Daoy (cell line): ENCODE measurements at regions not wholly inside any gene's neighbourhood (a gene's known extent, or its start where the extent isn't known, plus 50 kb on each side); places are given as distances from the start of the nearest gene placed in this dataset.
A peak's percentile ranks its signal among the peaks of the same experiment; 100 is the strongest.

Experiments used
- DNase-seq: peaks from one replicate; pipeline ENCODE4 v3.0.0-alpha.2; 2015; ENCODE audit warnings: low read depth

GRCh38 chr2:144948205-144948855, 428.4 kb upstream of the ZEB2 start:
- DNase-seq, result no peak

DNA sequence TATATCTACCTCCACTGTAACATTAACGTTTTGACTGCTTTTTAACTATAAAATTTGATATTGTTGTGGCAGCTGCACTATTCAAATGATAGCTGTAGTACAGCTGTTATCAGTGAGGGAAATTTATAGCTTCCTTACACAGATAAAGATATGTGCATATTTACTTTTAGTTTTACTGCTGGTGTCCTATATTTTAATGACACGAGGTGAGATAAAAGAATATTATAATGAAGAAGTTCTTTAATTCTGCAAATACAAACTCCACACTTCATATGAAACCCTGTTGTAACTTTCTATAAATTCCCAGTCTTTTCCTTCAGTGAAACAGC, 427.8 kb upstream of the ZEB2 start:
- DNase-seq, result no peak

DNA sequence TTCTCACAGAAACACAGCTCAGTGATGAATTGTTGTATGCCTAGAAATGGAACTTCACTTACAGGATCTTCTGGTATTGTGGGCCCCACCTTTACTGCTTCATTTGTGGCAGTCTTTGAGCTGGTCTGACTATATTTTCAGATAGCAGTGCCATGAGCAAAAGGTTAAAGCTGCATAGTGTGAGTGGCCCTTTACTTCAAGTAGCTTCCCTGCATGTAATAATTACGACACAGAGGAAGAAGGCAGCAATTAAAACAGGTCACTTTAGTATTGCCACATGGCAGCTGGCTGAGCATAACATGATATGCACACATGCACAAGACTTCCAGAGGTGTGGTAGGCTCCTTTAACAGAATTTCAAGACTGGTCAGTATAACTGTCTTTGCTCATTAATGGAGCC, 426.3 kb upstream of the ZEB2 start:
- DNase-seq, result no peak

DNA sequence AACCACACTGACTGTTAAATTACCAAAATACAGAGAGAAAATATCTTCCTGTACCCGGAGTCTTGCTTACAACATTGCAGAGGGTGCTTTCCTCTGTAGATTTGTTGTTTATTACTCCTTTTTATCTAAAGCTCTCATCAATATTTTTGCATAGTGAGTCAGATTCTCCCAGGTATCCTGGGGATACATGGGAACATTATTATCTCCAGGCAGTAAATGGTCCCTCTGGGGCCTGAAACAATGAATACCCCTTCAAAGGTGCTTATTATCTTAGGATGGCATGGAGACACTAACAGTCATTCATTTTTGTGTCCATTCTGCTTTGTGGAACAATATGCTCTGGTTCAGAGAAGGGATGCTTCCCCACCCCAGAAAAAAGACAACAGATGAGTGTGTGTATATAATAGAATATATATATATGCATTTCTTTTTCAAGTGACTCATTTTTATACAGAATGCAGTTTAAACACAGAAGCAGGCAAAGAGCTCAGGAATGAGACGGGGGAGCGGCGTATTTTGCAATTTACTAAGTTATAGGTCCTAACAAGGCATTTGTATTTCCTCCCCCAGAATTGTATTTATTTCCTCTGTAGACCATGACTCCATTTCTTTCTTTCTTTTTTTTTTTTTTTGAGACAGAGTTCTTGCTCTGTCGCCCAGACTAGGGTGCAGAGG, 424.8 kb upstream of the ZEB2 start:
- no peak for DNase-seq

DNA sequence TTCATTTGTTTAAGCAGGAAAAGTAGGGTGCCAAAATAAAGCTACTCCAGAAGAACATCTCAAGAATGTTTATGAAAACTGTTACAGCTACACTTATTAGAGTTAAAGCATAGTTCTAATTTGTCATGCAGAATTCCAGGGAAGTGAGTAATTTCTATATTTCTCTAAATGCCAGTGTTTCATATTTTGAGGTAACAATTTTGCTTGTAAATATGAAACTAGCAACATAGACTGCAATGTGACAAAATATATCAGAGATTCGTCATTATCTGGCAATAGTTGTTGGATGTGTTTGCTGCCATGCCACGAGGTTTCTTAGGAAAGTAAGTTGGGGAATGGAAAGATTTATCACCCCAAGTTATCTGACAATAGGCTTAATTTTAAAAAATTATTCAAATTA, 424.1 kb upstream of the ZEB2 start:
- DNase-seq, result no peak

DNA sequence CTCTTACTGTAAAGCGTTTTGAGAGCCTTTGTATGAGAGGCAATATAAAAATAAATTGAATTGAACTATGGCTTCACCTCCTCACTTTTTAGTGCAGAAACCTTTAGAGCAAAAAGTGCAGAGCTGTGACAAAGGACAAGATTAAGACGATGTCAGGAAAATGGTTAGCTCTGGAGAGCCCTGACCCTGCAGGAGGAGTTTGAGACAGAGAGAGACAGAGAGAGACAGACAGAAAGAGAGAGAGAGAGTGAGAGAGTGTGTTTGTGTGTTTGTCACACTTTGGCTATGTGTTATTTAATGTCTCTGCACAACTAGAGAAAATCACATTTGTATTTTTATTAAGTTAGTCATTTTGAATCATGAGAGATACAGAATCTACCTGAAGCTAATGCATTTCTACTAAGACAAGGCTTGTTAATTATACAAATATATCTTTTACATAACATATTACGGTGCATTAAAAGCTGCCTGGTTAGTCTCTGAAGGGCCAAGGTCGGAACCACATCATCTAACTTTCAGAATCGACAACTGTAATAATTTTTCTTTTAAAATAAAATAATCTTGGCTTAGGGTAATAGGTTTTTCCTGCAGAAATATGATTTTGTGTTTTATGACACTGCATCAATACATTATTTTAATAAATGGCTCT, 423.5 kb upstream of the ZEB2 start:
- DNase-seq, result no peak

- DNase-seq, result peak; percentile 76
Observed at GRCh38 chr2:144942516-144943256, 422.8 kb upstream of the ZEB2 start.

- no peak for DNase-seq
Observed at GRCh38 chr2:144941743-144942488, 422.0 kb upstream of the ZEB2 start.

DNA sequence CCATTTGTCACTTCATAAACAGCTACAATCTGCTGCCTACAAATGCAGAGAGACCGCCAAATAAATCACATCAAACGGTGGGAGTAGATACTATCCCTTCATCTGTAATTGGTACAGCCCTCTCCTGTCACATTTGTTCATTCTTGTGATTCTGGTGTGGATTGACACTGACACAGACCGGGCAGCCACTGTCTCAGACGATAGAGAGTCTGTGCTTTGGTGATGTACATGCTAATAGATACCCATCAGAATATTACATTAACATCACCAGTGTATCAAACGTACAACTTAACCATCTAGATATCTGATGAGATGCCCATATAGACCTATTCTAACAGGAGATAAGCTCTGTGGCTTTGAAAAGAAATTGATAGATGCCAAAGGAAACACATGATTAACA, 419.7 kb upstream of the ZEB2 start:
- no peak for DNase-seq

DNA sequence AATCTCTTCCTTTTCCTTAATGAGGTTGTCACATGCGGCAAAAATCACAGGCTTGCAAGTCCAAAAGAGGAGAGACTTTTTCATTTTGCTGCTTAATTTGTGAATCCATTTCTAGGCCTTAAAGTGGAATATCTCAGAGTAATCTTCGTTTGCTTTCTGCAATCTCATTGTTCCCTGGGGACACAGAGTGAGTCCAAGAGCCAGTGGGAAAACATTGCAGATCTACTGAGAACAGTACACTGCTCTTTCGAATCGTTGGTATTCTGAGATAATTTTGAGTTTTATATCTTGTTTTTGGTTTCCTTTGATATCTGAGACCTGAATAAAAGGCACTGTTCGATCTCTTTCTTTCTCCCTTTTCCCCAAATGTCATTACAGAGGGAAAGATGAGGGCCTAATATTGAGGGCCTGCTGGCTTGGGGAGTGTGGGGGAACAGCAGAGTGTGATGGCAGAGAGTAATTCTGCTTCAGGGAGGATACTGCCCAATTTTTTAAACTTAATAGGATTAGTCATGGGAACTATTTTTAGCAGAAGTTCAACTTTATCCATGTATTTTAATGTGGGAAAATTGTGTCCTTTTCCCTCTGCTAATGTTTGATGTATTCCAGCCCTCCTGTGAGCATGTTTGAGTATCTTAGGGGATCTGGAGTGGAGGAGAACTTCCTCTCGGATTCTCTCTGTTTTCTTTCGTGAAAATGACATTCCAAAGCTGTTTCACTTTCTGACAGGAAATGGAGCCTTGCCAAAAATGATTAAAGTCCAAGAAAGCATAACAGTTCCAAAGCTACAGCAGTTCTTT, 418.2 kb upstream of the ZEB2 start:
- peak; percentile 72 for DNase-seq

DNA sequence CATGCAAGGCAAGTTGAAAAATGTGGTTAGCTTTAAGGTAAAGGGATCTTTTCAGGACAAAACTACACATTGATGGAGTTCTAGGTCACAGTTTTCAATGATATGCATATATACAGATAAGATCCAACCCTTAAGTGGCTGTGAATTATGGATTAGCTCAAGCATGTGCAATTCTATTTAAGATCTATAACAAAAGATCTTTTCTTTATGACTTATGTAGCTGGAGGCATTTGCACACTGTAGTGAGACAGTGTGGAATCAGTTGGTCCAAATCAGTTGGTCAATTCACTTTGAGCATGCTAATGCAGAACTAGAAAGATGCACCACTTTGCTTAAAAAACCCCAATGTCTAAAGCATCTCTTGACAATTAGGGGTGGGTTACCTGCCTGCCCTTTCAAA, 417.1 kb upstream of the ZEB2 start:
- DNase-seq, result no peak

DNA sequence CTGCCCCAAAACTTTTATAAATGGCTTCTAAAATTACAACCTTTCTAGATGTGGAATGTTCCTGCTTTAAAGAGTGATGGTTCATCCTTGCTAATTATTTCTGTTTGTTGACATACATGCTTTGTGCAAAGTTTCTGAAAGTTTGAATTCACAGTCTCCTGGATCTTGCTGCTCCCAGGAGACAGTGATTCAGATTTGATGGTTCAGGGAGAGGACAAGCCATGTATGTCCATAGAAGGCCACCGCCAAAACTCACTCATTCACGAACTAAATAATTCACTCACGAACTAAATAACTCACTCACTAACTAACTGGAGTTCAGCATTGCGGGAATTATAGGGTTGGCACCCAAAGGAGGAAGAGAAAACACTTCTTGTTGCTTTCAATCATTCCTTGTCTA, 416.5 kb upstream of the ZEB2 start:
- no peak for DNase-seq

- no peak for DNase-seq
Observed at GRCh38 chr2:144935736-144936135, 415.8 kb upstream of the ZEB2 start.

DNA sequence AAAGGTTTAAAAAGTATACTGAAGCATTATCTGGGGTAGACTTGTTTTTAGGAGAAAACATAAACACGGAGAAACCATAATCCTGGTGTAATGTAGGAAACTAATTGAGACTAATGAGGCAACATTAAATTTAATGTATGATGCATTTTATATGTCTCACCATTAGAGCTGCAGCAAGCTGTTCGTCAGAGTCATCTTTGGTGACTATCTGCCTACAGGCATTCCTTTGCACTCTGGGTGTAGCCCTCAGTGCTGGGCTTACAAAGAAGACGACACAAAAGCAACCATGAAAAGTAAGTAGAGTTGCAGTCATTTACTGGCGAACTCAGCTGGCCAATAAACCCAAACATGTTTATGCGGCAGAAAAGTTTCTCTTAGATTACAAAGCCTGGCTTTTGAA, 415.3 kb upstream of the ZEB2 start:
- no peak for DNase-seq

DNA sequence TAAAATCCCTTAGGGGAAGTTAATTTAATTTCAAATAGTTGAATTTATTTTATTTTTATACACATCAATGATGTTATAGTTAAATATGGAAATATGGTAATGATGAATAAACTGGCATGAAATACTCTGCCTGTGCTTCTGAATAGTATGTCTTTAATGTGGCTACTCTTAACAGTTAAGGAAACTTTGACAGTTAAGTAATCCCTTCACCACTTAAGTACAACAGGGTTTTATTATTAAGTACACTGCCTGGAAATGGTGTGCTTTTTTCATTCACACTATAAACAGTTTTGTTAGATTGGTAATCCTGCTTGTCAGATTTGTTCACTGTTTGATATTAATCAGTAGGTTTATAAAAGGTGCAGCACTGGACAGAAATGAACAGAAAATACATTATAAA, 412.0 kb upstream of the ZEB2 start:
- no peak for DNase-seq

DNA sequence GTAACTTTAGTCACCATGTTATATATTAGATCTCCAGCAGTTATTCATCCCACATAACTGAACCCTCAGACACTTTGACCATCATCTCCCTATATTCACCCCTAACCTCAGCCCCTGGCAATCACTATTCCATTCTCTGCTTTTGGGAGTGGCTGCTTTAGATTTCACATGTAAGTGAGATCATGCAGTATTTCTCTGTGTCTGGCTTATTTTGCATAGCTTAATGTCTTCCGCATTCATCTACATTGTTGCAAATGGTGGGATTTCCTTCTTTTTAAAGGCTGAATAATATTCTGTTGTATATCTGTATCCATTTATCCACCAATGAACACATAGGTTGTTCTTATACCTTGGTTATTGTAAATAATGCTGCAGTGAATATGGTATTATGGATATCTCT, 411.6 kb upstream of the ZEB2 start:
- DNase-seq, result no peak

GRCh38 chr2:144927429-144927828, 407.5 kb upstream of the ZEB2 start:
- no peak for DNase-seq

DNA sequence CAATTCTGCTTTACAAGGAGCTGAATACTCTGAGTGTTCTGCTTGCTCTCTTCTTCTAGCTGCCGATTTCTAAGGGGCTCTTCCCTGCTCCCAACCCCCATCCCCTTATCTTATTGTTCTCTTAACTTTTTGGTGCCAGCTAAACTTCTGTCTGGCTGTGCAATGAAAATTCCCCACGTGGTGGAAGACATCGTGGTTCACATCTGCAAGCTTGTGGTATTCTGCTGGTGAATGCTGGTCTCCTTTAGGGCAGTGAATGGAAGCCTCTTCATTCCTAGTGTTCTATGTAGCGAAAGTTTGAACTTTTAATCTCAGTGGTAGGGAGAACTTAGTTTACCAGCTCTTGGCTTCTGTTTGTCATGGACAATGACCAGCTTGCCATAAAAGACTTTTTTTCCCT, 406.0 kb upstream of the ZEB2 start:
- DNase-seq, result no peak

- DNase-seq, result no peak
Observed at GRCh38 chr2:144924827-144925226, 404.9 kb upstream of the ZEB2 start.

GRCh38 chr2:144922519-144922918, 402.6 kb upstream of the ZEB2 start:
- no peak for DNase-seq
